Amniotic epithelial cell (primary cell): ENCODE measurements at regions not wholly inside any gene's neighbourhood (a gene's known extent, or its start where the extent isn't known, plus 50 kb on each side); places are given as distances from the start of the nearest gene placed in this dataset.
"Not testable (repeated sequence)": the region's sequence is repeated elsewhere in the genome, so short reads cannot be mapped to it uniquely, and the experiment has no call there.

Experiments used
- DNase-seq: peaks from one replicate; pipeline ENCODE4 v3.0.0-alpha.2; 2010; ENCODE audit warnings: low read depth

GRCh38 chrX:7515681-7516413 is 327.1 kb upstream of the VCX start:
- no peak for DNase-seq

GRCh38 chrX:7514871-7515599 is 327.9 kb upstream of the VCX start:
- no peak for DNase-seq

- no peak for DNase-seq
Measured at GRCh38 chrX:7512845-7513244, 330.1 kb upstream of the VCX start.

- no peak for DNase-seq
Measured at GRCh38 chrX:7503251-7503650, 339.7 kb upstream of the VCX start.

GRCh38 chrX:7500386-7500785 is 342.6 kb upstream of the VCX start:
- no peak for DNase-seq

- no peak for DNase-seq
Measured at GRCh38 chrX:7486505-7486904, 338.6 kb upstream of the PUDP start.

GRCh38 chrX:7485061-7485460 is 337.1 kb upstream of the PUDP start:
- no peak for DNase-seq

- DNase-seq: no peak
Measured at GRCh38 chrX:7480721-7481120, 332.8 kb upstream of the PUDP start.

- no peak for DNase-seq
Measured at GRCh38 chrX:7462110-7462509, 314.2 kb upstream of the PUDP start.

GRCh38 chrX:7461051-7461450 is 313.1 kb upstream of the PUDP start:
- DNase-seq: not testable (repeated sequence)

- DNase-seq: no peak
Measured at GRCh38 chrX:7447801-7448499, 300.0 kb upstream of the PUDP start.

GRCh38 chrX:7446815-7447214 is 298.9 kb upstream of the PUDP start:
- no peak for DNase-seq

GRCh38 chrX:7444967-7445366 is 297.0 kb upstream of the PUDP start:
- DNase-seq: no peak

GRCh38 chrX:7441586-7441985 is 293.6 kb upstream of the PUDP start:
- no peak for DNase-seq

GRCh38 chrX:7435822-7436221 is 287.9 kb upstream of the PUDP start:
- DNase-seq: peak; percentile 0

GRCh38 chrX:7432901-7433300 is 284.9 kb upstream of the PUDP start:
- DNase-seq: no peak

- no peak for DNase-seq
Measured at GRCh38 chrX:7420717-7421116, 272.8 kb upstream of the PUDP start.

- DNase-seq: no peak
Measured at GRCh38 chrX:7414753-7415152, 266.8 kb upstream of the PUDP start.

- no peak for DNase-seq
Measured at GRCh38 chrX:7412840-7413239, 264.9 kb upstream of the PUDP start.

- DNase-seq: no peak
Measured at GRCh38 chrX:7409866-7410265, 261.9 kb upstream of the PUDP start.

- no peak for DNase-seq
Measured at GRCh38 chrX:7399373-7399772, 251.4 kb upstream of the PUDP start.

- no peak for DNase-seq
Measured at GRCh38 chrX:7390441-7390840, 242.5 kb upstream of the PUDP start.

- DNase-seq: no peak
Measured at GRCh38 chrX:7389576-7389975, 241.6 kb upstream of the PUDP start.
